GM23338 (cell line): ENCODE measurements at regions not wholly inside any gene's neighbourhood (a gene's known extent, or its start where the extent isn't known, plus 50 kb on each side); places are given as distances from the start of the nearest gene placed in this dataset.

ENCODE experiments used
- ATAC-seq: fragments of 200-7000 bp; cut with Tn5 transposase; 3 replicates; pipeline ENCODE4 v1.9.1; 2020
- DNase-seq: peaks from one replicate; pipeline ENCODE4 v3.0.0-alpha.2; 2015; ENCODE audit warnings: low spot score
- H2AFZ ChIP-seq: fragments of 200-600 bp; sonication (generic); 2 replicates; pipeline ENCODE4 v1.8.0; 2016; ENCODE audit warnings: antibody characterized with exemption, mild to moderate bottlenecking, moderate library complexity
- H3F3A ChIP-seq: fragments of 200-600 bp; sonication (generic); replicated peaks from 2 replicates; pipeline ENCODE4 v1.8.0; 2017; ENCODE audit warnings: antibody characterized with exemption, mixed run types, low read depth
- H3K27ac ChIP-seq: fragments of 200-600 bp; sonication (generic); 2 replicates; pipeline ENCODE4 v1.6.1; 2016; ENCODE audit warnings: low read depth
- H3K27me3 ChIP-seq: fragments of 200-600 bp; sonication (generic); 2 replicates; pipeline ENCODE4 v1.8.0; 2016; ENCODE audit warnings: mild to moderate bottlenecking, mixed run types, moderate library complexity; ENCODE audit not compliant: insufficient read depth
- H3K36me3 ChIP-seq: fragments of 200-600 bp; sonication (generic); 2 replicates; pipeline ENCODE4 v1.8.0; 2016; ENCODE audit warnings: mild to moderate bottlenecking; ENCODE audit not compliant: insufficient read depth
- H3K4me1 ChIP-seq: fragments of 200-600 bp; sonication (generic); 2 replicates; pipeline ENCODE4 v1.8.0; 2016; ENCODE audit warnings: mild to moderate bottlenecking, moderate library complexity; ENCODE audit not compliant: insufficient read depth
- H3K4me2 ChIP-seq: fragments of 200-600 bp; sonication (generic); 2 replicates; pipeline ENCODE4 v1.7.1; 2017; ENCODE audit warnings: mixed run types
- H3K4me3 ChIP-seq: fragments of 200-600 bp; sonication (generic); 2 replicates; pipeline ENCODE4 v1.6.1; 2016; ENCODE audit warnings: mixed run types
- H3K79me2 ChIP-seq: fragments of 200-600 bp; sonication (generic); replicated peaks from 2 replicates; pipeline ENCODE4 v1.8.0; 2017; ENCODE audit warnings: mild to moderate bottlenecking; ENCODE audit not compliant: insufficient read depth
- H3K9me2 ChIP-seq: fragments of 200-600 bp; sonication (generic); 2 replicates; pipeline ENCODE4 v1.8.0; 2017; ENCODE audit not compliant: insufficient read depth
- H4K20me1 ChIP-seq: fragments of 200-600 bp; sonication (generic); replicated peaks from 2 replicates; pipeline ENCODE4 v1.8.0; 2017; ENCODE audit warnings: mild to moderate bottlenecking; ENCODE audit not compliant: insufficient read depth
- H3K27ac Mint-ChIP-seq: 2 replicates; pipeline ENCODE4 v1.8.0; 2020; ENCODE audit warnings: inconsistent platforms, mild to moderate bottlenecking, moderate library complexity, mixed read lengths
- H3K27me3 Mint-ChIP-seq: 3 replicates; pipeline ENCODE4 v1.8.0; 2022; ENCODE audit warnings: low read depth, mild to moderate bottlenecking, moderate library complexity, mixed read lengths, inconsistent platforms; ENCODE audit not compliant: insufficient read depth, poor library complexity
- H3K36me3 Mint-ChIP-seq: 3 replicates; pipeline ENCODE4 v1.8.0; 2021; ENCODE audit warnings: low read depth, mild to moderate bottlenecking, inconsistent platforms, moderate library complexity, mixed read lengths
- H3K4me1 Mint-ChIP-seq: 3 replicates; pipeline ENCODE4 v1.8.0; 2020; ENCODE audit warnings: mild to moderate bottlenecking, inconsistent platforms, mixed read lengths
- H3K4me3 Mint-ChIP-seq: 3 replicates; pipeline ENCODE4 v1.8.0; 2021; ENCODE audit warnings: moderate library complexity, mild to moderate bottlenecking, inconsistent platforms, mixed read lengths
- H3K9me3 Mint-ChIP-seq: 3 replicates; pipeline ENCODE4 v1.8.0; 2020; ENCODE audit warnings: moderate library complexity, mild to moderate bottlenecking, inconsistent platforms, mixed read lengths
- CREB1 ChIP-seq: fragments of 250-450 bp; sonication (Bioruptor Pico); IDR thresholded peaks from 2 replicates; pipeline ENCODE4 v1.5.0; 2020; ENCODE audit warnings: low read depth, mild to moderate bottlenecking, moderate library complexity
- ETS1 ChIP-seq: IDR thresholded peaks from 2 replicates; pipeline ENCODE4 v1.6.1; 2016; ENCODE audit warnings: antibody characterized with exemption
- EZH2 ChIP-seq: fragments of 200-600 bp; sonication (generic); IDR thresholded peaks from one replicate; pipeline ENCODE4 v1.8.0; 2017; ENCODE audit warnings: antibody characterized with exemption, mild to moderate bottlenecking, low read depth; ENCODE audit not compliant: unreplicated experiment
- EZH2phosphoT487 ChIP-seq: fragments of 200-600 bp; sonication (generic); IDR thresholded peaks from one replicate; pipeline ENCODE4 v1.8.1; 2018; ENCODE audit warnings: antibody characterized with exemption; ENCODE audit not compliant: unreplicated experiment
- JUNB ChIP-seq: IDR thresholded peaks from one replicate; pipeline ENCODE4 v1.6.1; 2016; ENCODE audit warnings: antibody characterized with exemption; ENCODE audit not compliant: unreplicated experiment
- NANOG ChIP-seq: IDR thresholded peaks from 2 replicates; pipeline ENCODE4 v1.6.1; 2016; ENCODE audit warnings: antibody characterized with exemption, borderline replicate concordance
- POLR2AphosphoS5 ChIP-seq: IDR thresholded peaks from 2 replicates; pipeline ENCODE4 v1.6.1; 2016; ENCODE audit warnings: antibody characterized with exemption, low read depth
- REST ChIP-seq: IDR thresholded peaks from one replicate; pipeline ENCODE4 v1.6.1; 2018; ENCODE audit warnings: antibody characterized with exemption; ENCODE audit not compliant: unreplicated experiment
- STAT1 ChIP-seq: IDR thresholded peaks from one replicate; pipeline ENCODE4 v1.6.1; 2016; ENCODE audit warnings: antibody characterized with exemption; ENCODE audit not compliant: unreplicated experiment
- ZNF114 ChIP-seq: fragments of 250-450 bp; sonication (Bioruptor Pico); IDR thresholded peaks from 2 replicates; pipeline ENCODE4 v1.5.0; 2020; ENCODE audit warnings: mild to moderate bottlenecking, moderate library complexity
- ZNF331 ChIP-seq: fragments of 250-450 bp; sonication (Bioruptor Pico); IDR thresholded peaks from 2 replicates; pipeline ENCODE4 v1.5.0; 2020; ENCODE audit warnings: low read depth, mild to moderate bottlenecking, moderate library complexity
- ZNF462 ChIP-seq: fragments of 250-450 bp; sonication (Bioruptor Pico); IDR thresholded peaks from 2 replicates; pipeline ENCODE4 v1.5.0; 2020; ENCODE audit warnings: mild to moderate bottlenecking, moderate library complexity
- TF ChIP-seq, protein P1 (sequence below), 2 experiments: fragments of 200-600 bp in 1 of 2; sonication (generic) in 1 of 2; conservative IDR thresholded peaks; 2 replicates each; pipeline versions ENCODE4 v1.5.1 to v1.6.1; 2016 to 2017; ENCODE audit warnings: antibody characterized with exemption in 2 of 2, low read depth in 2 of 2, mild to moderate bottlenecking in 2 of 2, moderate library complexity in 1 of 2

GRCh38 chr11:130526846-130527245, 78.4 kb downstream of the ADAMTS15 start:
- no peaks in the 10 kb centered on the region for H3K27me3 ChIP-seq
- H3K79me2 ChIP-seq = no peaks in the 10 kb centered on the region
- H3K4me3 ChIP-seq = no peak overlapping the region
- no peaks in the 10 kb centered on the region for H4K20me1 ChIP-seq
- TF ChIP-seq REST (no peak), EZH2phosphoT487 (no peak), ZNF331 (CRISPR knock-in tag) (no peak), ZNF462 (CRISPR knock-in tag) (no peak), JUNB (no peak), ZNF114 (CRISPR knock-in tag) (no peak), ETS1 (no peak), EZH2 (no peak), CREB1 (no peak), STAT1 (no peak), POLR2AphosphoS5 (no peak), NANOG (no peak)
- TF ChIP-seq, protein P1, sequence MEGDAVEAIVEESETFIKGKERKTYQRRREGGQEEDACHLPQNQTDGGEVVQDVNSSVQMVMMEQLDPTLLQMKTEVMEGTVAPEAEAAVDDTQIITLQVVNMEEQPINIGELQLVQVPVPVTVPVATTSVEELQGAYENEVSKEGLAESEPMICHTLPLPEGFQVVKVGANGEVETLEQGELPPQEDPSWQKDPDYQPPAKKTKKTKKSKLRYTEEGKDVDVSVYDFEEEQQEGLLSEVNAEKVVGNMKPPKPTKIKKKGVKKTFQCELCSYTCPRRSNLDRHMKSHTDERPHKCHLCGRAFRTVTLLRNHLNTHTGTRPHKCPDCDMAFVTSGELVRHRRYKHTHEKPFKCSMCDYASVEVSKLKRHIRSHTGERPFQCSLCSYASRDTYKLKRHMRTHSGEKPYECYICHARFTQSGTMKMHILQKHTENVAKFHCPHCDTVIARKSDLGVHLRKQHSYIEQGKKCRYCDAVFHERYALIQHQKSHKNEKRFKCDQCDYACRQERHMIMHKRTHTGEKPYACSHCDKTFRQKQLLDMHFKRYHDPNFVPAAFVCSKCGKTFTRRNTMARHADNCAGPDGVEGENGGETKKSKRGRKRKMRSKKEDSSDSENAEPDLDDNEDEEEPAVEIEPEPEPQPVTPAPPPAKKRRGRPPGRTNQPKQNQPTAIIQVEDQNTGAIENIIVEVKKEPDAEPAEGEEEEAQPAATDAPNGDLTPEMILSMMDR (conservative IDR thresholded peaks at IDR 0.05; ENCODE audit: low read depth in 2 of 2) = no peak
- H3K4me1 ChIP-seq = peaks cover 10% of the 10 kb centered on the region
- H3K27ac ChIP-seq = no peak overlapping the region
- no peaks in the 10 kb centered on the region for H3K36me3 ChIP-seq
- no peaks in the 10 kb centered on the region for H3K36me3 Mint-ChIP-seq
- peaks cover 11% of the 10 kb centered on the region for H3K27me3 Mint-ChIP-seq
- H3K4me3 Mint-ChIP-seq = no peak overlapping the region
- H3K9me3 Mint-ChIP-seq = no peaks in the 10 kb centered on the region
- no peak overlapping the region for H3K4me2 ChIP-seq
- peaks cover 7% of the 10 kb centered on the region; the same call in 1 of the 2 replicates for H3K9me2 ChIP-seq
- H3K27ac Mint-ChIP-seq = no peak overlapping the region
- no peaks in the 10 kb centered on the region for H3F3A ChIP-seq
- DNase-seq (no peak), ATAC-seq (no peak)
- H2AFZ ChIP-seq = 0 out of 2 replicates have a peak overlapping the region, but pooled peaks have one; percentile 10
- peaks cover 23% of the 10 kb centered on the region for H3K4me1 Mint-ChIP-seq
